A549 (cell line): ENCODE measurements at regions not wholly inside any gene's neighbourhood (a gene's known extent, or its start where the extent isn't known, plus 50 kb on each side); places are given as distances from the start of the nearest gene placed in this dataset.

Experiments used
- BHLHE40 ChIP-seq: IDR thresholded peaks from 2 replicates; pipeline ENCODE4 v1.6.1; 2012; ENCODE audit warnings: low read depth, low read length, inconsistent platforms
- CTCF ChIP-seq: fragments of >200 bp; sonication (Bioruptor Twin); formaldehyde crosslinking; IDR thresholded peaks from 3 replicates; pipeline ENCODE4 v1.5.1; 2016
- EP300 ChIP-seq, 2 experiments: fragments of >200 bp; sonication (Bioruptor Twin); formaldehyde crosslinking; IDR thresholded peaks; 2 replicates in 1 of 2; 3 replicates in 1 of 2; pipeline ENCODE4 v1.6.1; 2016 to 2017
- FOXS1 ChIP-seq: fragments of 250-450 bp; sonication (Bioruptor Pico); IDR thresholded peaks from 2 replicates; pipeline ENCODE4 v1.5.0; 2020; ENCODE audit warnings: mild to moderate bottlenecking, moderate library complexity
- KDM5A ChIP-seq: fragments of 200-600 bp; sonication (generic); IDR thresholded peaks from 2 replicates; pipeline ENCODE4 v1.6.1; 2016; ENCODE audit warnings: antibody characterized with exemption, mild to moderate bottlenecking
- POLR2A ChIP-seq: IDR thresholded peaks from 2 replicates; pipeline ENCODE4 v1.6.1; 2012; ENCODE audit warnings: mild to moderate bottlenecking, low read length
- POLR2AphosphoS2 ChIP-seq: conservative IDR thresholded peaks from 2 replicates; pipeline ENCODE4 v1.6.1; 2012; ENCODE audit warnings: low read length, improper control_type of control experiment, inconsistent platforms
- RCOR1 ChIP-seq: fragments of 150-350 bp; IDR thresholded peaks from 2 replicates; pipeline ENCODE4 v1.6.1; 2014; ENCODE audit warnings: antibody characterized with exemption, low read length, low read depth

DNA sequence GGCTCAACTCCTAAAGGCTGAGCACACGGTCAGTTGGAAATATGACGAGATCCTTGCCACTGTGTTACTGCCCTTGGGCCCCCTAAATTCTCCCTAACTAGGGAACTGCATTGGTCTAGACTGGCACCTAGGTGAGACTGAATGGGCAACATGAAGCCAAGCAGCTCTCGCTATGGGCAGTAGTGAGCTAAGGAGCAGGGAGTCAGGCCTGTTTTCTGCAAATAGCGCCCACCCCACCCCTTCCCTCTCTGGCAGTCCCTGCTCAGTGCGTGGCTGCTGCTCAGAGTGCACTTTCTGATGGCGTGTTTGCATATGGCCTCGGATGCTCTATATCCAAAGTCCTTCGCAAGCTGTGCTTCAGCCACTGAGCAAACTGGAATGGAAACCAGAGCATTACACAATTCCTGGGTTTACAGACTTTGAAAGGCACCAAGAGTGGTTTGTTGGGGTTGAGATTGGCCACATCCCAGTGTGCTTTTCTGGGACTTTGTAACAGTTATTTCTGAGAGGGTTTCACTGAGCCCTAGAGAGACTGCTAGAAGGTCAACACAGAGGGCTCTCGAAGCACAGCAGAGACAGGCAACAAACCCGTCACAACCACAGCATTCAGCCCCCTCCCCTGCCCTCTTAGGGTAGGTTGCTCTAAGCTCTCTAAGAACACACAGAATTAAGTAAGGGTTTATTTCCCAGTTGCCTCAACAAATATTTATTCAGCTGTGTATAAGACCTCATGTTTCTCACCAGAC, 419.9 kb downstream of the STK39 start:
- TF ChIP-seq BHLHE40 (no peak), CTCF (no peak), EP300 (IDR thresholded peaks at IDR 0.05) (no peak), RCOR1 (no peak), FOXS1 (no peak), POLR2AphosphoS2 (no peak), KDM5A (no peak), POLR2A (no peak)
